ENCODE measurements at regions not wholly inside any gene's neighbourhood (a gene's known extent, or its start where the extent isn't known, plus 50 kb on each side); places are given as distances from the start of the nearest gene placed in this dataset.

DNA sequence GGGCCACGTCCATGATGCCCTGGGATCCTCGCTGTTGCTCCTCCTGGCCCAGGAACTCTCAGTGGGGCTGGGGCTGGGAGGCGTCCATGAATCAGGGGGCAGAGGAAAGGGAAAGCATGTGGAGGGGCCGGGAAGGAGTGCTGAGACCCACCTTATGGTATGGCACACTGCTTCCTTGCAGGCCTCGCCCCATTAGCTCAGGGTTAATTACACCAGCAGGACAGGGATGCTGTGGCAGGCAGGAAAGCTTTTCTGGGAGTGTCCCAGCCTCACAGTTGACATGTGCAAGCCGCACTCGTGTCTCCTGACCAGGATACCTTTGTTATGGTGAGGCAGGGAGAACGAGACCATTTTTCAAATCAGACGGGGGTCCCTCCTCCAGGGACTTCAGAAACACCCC is 109.7 kb upstream of the PCBD1 start:
- TF ChIP-seq, protein P1, sequence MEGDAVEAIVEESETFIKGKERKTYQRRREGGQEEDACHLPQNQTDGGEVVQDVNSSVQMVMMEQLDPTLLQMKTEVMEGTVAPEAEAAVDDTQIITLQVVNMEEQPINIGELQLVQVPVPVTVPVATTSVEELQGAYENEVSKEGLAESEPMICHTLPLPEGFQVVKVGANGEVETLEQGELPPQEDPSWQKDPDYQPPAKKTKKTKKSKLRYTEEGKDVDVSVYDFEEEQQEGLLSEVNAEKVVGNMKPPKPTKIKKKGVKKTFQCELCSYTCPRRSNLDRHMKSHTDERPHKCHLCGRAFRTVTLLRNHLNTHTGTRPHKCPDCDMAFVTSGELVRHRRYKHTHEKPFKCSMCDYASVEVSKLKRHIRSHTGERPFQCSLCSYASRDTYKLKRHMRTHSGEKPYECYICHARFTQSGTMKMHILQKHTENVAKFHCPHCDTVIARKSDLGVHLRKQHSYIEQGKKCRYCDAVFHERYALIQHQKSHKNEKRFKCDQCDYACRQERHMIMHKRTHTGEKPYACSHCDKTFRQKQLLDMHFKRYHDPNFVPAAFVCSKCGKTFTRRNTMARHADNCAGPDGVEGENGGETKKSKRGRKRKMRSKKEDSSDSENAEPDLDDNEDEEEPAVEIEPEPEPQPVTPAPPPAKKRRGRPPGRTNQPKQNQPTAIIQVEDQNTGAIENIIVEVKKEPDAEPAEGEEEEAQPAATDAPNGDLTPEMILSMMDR (IDR thresholded peaks at IDR 0.05) = no peak
- TF ChIP-seq POLR2AphosphoS5 (IDR thresholded peaks at IDR 0.05) (no peak), POLR2A (IDR thresholded peaks at IDR 0.05) (no peak)

All from upper lobe of left lung (tissue), 4 donors.